NCI-H345 (cell line): ENCODE measurements at regions not wholly inside any gene's neighbourhood (a gene's known extent, or its start where the extent isn't known, plus 50 kb on each side); places are given as distances from the start of the nearest gene placed in this dataset.

ENCODE experiments used
- DNase-seq: peaks from one replicate; lab custom pipeline; 2025; lab: John Stamatoyannopoulos, UW

GRCh38 chrX:5082705-5083104, 1146.0 kb downstream of the NLGN4X start:
- no peak for DNase-seq

GRCh38 chrX:5080791-5081190, 1147.9 kb downstream of the NLGN4X start:
- no peak for DNase-seq

GRCh38 chrX:5068550-5068949, 1160.1 kb downstream of the NLGN4X start:
- DNase-seq: no peak

- DNase-seq: no peak
Measured at GRCh38 chrX:5057786-5058185, 1170.9 kb downstream of the NLGN4X start.

- DNase-seq: no peak
Measured at GRCh38 chrX:5054852-5055251, 1173.8 kb downstream of the NLGN4X start.

- DNase-seq: no peak
Measured at GRCh38 chrX:5051831-5052491, 1176.7 kb downstream of the NLGN4X start.

GRCh38 chrX:5042563-5042962, 1186.1 kb downstream of the NLGN4X start:
- DNase-seq: no peak

GRCh38 chrX:5031792-5032191, 1196.9 kb downstream of the NLGN4X start:
- no peak for DNase-seq

GRCh38 chrX:5015451-5015850, 1213.2 kb downstream of the NLGN4X start:
- DNase-seq: no peak

GRCh38 chrX:4994855-4995254, 1233.8 kb downstream of the NLGN4X start:
- DNase-seq: no peak

- no peak for DNase-seq
Measured at GRCh38 chrX:4978613-4979012, 1250.1 kb downstream of the NLGN4X start.

- no peak for DNase-seq
Measured at GRCh38 chrX:4971646-4972045, 1257.0 kb downstream of the NLGN4X start.

GRCh38 chrX:4964112-4964511, 1250.7 kb upstream of the PRKX start:
- no peak for DNase-seq

- DNase-seq: no peak
Measured at GRCh38 chrX:4963432-4963831, 1250.0 kb upstream of the PRKX start.

GRCh38 chrX:4944767-4945166, 1231.3 kb upstream of the PRKX start:
- DNase-seq: no peak

GRCh38 chrX:4936315-4936714, 1222.9 kb upstream of the PRKX start:
- no peak for DNase-seq

GRCh38 chrX:4935846-4936245, 1222.4 kb upstream of the PRKX start:
- DNase-seq: no peak

- no peak for DNase-seq
Measured at GRCh38 chrX:4935401-4935800, 1222.0 kb upstream of the PRKX start.

- no peak for DNase-seq
Measured at GRCh38 chrX:4932790-4933189, 1219.3 kb upstream of the PRKX start.

GRCh38 chrX:4930426-4930825, 1217.0 kb upstream of the PRKX start:
- DNase-seq: no peak

GRCh38 chrX:4925911-4926310, 1212.5 kb upstream of the PRKX start:
- DNase-seq: no peak

- DNase-seq: no peak
Measured at GRCh38 chrX:4909348-4909747, 1195.9 kb upstream of the PRKX start.

- DNase-seq: no peak
Measured at GRCh38 chrX:4905576-4905975, 1192.1 kb upstream of the PRKX start.

- no peak for DNase-seq
Measured at GRCh38 chrX:4881277-4881676, 1167.8 kb upstream of the PRKX start.

GRCh38 chrX:4878640-4879039, 1165.2 kb upstream of the PRKX start:
- DNase-seq: no peak
